ENCODE measurements at regions not wholly inside any gene's neighbourhood (a gene's known extent, or its start where the extent isn't known, plus 50 kb on each side); places are given as distances from the start of the nearest gene placed in this dataset.

GRCh38 chr2:239599299-239599698, 198.5 kb upstream of the HDAC4 start:
- TF ChIP-seq CTCF (IDR thresholded peaks at IDR 0.05) (no peak), EP300 (IDR thresholded peaks at IDR 0.05) (no peak), POLR2A (IDR thresholded peaks at IDR 0.05) (no peak), POLR2AphosphoS5 (IDR thresholded peaks at IDR 0.05) (no peak)

Data from stomach (tissue), 4 donors.